Activated CD4-positive, alpha-beta T cell treated with anti-CD3 and anti-CD28 coated beads, Interleukin-2, amount 50 U/mL, for 16 hours (primary cell): ENCODE measurements at regions not wholly inside any gene's neighbourhood (a gene's known extent, or its start where the extent isn't known, plus 50 kb on each side); places are given as distances from the start of the nearest gene placed in this dataset.
"Not testable (repeated sequence)": the region's sequence is repeated elsewhere in the genome, so short reads cannot be mapped to it uniquely, and the experiment has no call there.

ENCODE experiments used
- DNase-seq: peaks from one replicate; pipeline ENCODE4 v3.0.0-alpha.2; 2020

GRCh38 chr3:25957026-25957425, 167.1 kb downstream of the OXSM start:
- no peak for DNase-seq

- DNase-seq = no peak
These were observed 170.9 kb downstream of the OXSM start for GRCh38 chr3:25960776-25961175.

- DNase-seq = no peak
These were observed 172.4 kb downstream of the OXSM start for GRCh38 chr3:25962255-25962654.

- DNase-seq = no peak
These were observed 174.3 kb downstream of the OXSM start for GRCh38 chr3:25964141-25964540.

GRCh38 chr3:25967385-25967784, 177.5 kb downstream of the OXSM start:
- DNase-seq = no peak

DNA sequence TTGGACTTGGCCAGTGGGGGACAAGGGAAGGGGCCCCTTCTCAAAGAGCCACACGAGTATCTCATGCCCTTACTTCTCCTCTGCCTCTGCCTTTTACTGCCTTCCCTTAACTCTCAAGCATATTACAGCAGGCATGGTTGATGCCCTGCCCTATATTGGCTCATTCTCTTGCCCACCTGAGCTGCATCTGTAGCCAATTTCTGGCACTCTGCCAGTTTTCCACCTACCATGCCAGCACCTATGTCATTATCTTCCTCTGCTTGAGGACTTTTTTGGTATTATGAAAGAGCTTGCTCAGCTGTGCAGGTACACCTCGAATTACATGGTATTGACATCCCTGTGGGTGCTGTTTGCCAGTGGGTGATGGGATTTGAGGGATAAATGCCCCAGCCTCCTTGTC, 181.8 kb downstream of the OXSM start:
- no peak for DNase-seq

DNA sequence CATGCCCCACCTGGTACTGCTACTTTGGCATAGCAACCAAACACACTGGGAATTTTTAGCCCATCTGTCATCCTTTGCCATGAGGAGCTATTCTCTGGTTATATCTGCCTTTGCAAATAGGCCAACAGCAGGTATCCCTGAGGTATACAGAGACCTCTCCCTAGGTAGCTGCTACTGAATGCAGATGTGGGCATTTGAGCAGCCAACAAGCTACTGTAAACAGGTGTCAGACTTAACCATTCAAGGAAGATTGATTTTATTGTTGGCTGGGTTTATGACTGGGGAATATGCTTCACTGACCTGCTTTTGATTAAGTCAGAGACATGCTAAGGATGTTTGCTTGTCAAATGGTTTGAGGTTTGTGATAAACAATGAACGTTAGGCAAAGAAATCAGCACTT, 183.2 kb downstream of the OXSM start:
- no peak for DNase-seq

DNA sequence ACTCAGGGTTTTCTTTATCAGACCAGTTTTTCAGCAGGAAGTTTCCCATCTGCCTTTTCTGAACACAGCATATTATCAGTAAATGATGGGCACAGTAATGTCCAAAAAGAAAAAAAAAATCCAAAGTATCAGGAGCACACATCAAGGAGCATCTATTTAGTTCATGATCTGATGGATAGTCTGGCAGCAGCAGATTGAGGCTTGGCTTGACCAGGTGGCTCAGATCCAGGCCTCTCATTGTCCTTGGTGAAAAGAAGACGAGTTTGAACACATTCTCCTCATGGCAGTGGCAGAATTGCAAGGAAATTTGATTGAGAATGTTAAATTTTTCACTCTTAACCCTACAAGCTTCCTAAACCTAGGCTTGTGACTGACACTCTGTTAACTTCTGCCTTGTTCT, 192.9 kb downstream of the OXSM start:
- DNase-seq = no peak

DNA sequence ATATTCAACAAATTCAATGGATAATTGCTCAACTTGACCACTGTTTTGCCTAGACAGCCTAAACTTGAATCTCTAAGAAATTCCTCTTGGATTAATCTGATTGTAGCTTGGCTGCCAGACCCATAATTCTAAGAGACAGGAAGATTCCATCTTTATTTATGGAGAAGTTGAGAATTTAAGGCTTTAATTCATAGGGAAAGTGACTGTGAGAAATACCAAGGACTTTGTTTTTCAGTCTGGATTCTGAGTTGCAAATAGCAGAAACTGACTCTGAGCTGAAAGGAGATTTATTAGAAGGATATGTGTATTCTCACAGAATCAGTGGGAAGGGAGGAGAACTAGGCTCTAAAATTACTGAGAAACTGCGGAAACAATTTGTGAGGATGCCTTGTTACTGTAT, 195.7 kb downstream of the OXSM start:
- no peak for DNase-seq

- no peak for DNase-seq
These were observed 202.7 kb downstream of the OXSM start for GRCh38 chr3:25992606-25993005.

GRCh38 chr3:26004172-26004571, 214.3 kb downstream of the OXSM start:
- DNase-seq = no peak

GRCh38 chr3:26011276-26011675, 221.4 kb downstream of the OXSM start:
- no peak for DNase-seq

DNA sequence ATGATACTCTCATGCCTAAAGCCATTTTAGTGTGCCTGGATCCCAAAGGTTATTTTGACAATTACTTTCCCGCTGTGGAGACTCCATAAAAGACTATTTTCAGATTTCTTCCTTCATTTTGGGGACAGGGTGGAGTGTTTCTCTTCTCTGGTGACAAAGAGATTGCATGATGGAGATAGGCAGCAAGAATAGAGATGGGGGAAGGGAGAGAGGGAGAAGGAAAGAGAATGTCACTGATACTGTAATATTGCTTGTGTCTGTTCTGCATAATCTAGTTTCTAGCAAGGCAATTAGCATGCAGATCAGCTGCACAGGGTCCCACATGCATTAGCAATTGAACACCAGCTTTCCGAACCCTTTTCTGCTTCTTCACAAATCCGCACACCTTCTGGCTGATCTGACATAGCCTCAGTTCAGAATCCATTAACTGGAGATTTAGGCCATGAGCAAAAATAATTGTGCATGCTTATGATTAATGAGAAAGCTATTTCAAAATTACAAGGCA, 222.4 kb downstream of the OXSM start:
- DNase-seq = no peak

DNA sequence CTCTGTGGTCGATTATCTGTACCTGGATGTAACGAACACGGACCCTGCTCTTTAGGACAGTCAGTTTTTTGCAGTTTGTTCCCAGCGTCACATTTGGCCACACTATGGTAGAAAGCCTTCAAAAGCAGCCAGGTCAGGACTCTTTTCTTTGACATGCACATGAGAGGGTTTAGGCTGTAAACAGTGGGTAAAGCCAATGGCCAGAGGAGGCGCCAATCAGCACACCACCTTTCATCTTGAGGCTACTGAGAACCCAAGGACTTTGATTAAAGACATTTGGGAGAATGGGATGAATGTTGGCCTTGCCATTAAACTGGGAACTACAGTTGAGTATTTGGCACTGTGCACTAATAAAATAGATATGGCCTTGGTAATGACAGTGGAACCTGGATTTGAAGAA, 225.9 kb downstream of the OXSM start:
- no peak for DNase-seq

GRCh38 chr3:26018889-26019288, 229.0 kb downstream of the OXSM start:
- DNase-seq = no peak

- DNase-seq = not testable (repeated sequence)
These were observed 234.3 kb downstream of the OXSM start for GRCh38 chr3:26024206-26024605.

DNA sequence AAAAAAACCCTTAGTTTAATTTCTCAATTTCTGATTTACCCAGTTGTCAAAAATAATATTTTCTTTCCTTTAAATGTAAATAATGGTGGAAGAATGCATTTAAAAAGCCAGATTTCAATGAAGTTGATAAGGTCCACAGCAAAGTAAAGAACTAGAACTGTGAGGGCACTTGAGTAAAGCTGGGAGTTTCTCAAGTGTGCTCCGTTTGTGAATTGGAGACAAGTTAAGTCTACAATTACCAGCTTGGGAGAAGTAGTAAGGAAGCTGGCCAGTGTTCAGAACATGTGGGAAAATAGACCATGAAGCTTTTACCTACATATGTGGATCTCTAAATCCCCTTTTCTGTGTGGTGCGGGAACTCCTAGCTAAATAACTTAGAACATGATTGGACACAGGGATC, 239.4 kb downstream of the OXSM start:
- no peak for DNase-seq

GRCh38 chr3:26042126-26042525, 252.2 kb downstream of the OXSM start:
- not testable (repeated sequence) for DNase-seq

- DNase-seq = no peak
These were observed 260.1 kb downstream of the OXSM start for GRCh38 chr3:26049951-26050350.

GRCh38 chr3:26050776-26051175, 260.9 kb downstream of the OXSM start:
- no peak for DNase-seq

DNA sequence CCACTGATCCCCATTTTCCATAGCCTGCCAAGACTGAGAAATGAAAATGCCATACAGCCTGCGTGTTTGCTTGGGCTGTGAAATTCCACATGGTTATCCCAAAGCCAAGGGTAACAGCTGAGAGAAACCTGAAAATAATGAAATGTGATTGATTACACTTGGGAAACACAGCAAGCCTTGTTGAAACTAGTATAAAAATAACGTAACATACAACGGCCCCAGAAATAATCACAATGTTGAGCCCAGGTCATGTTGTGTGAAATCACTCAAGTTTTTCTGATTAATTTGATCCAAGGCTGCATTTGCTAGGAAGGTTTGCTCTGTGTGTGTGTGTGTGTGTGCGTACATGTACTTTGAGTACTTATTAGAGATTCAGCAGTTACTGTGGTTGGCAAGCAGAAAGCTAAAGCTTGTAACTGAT, 269.0 kb downstream of the OXSM start:
- DNase-seq = no peak

GRCh38 chr3:26061947-26062346, 272.1 kb downstream of the OXSM start:
- DNase-seq = no peak

- no peak for DNase-seq
These were observed 274.4 kb downstream of the OXSM start for GRCh38 chr3:26064297-26064696.

DNA sequence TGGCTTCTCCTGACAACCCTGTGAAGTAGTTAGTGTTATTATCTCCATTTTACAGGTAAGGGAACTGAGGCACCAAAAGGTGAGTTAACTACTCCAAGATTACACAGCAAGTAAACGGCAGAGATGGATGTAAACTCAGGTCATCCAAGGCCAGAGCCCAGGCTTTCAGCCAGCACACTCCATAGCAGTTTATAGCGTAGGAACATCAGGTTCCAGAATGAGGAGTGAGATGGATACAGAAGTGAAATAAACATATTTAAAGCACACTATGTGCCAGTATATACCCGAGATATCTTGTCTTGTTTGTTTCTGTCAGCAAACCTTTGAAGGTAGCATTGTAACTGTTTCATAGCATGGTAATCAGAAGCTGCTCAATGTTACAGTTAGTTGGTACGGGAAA, 279.0 kb downstream of the OXSM start:
- DNase-seq = no peak

GRCh38 chr3:26070854-26071253, 281.0 kb downstream of the OXSM start:
- no peak for DNase-seq

- no peak for DNase-seq
These were observed 284.2 kb downstream of the OXSM start for GRCh38 chr3:26074080-26074479.
